ENCODE measurements at regions not wholly inside any gene's neighbourhood (a gene's known extent, or its start where the extent isn't known, plus 50 kb on each side); places are given as distances from the start of the nearest gene placed in this dataset.

DNA sequence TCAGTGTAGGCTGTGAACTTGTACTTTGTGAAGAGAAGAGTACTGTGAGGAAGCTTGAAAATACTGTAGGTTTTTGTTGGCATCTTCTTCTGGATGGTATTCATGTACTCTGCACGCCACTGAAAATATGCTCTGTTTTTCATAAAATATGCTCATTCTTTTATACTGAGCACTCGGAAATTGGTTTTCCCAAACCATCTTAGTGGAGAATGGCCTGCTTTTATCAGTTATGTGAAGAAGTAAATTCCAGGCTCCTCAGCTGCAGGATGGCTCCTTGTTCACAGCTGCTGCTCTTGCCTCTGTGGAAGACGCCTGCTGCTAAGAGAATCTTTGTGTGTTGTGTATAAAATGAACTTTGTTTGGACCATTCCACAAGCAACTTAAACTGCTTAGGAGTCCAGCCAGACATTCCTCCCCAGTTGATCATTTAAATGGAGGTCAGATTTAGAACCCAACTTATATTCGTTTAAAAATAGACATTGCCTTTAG lies 443.5 kb upstream of the RGS6 start:
- H3K27ac ChIP-seq (ENCODE audit: low read depth in 1 of 2, low read length in 2 of 2) = no peak overlapping the region
- no peak for TF ChIP-seq FOXA2 (IDR thresholded peaks at IDR 0.05)
- TF ChIP-seq RXRA (IDR thresholded peaks at IDR 0.05) = no peak
- TF ChIP-seq, protein P1, sequence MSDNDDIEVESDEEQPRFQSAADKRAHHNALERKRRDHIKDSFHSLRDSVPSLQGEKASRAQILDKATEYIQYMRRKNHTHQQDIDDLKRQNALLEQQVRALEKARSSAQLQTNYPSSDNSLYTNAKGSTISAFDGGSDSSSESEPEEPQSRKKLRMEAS (IDR thresholded peaks at IDR 0.05) = no peak
- no peak for TF ChIP-seq RAD21 (IDR thresholded peaks at IDR 0.05)
- TF ChIP-seq, protein P2, sequence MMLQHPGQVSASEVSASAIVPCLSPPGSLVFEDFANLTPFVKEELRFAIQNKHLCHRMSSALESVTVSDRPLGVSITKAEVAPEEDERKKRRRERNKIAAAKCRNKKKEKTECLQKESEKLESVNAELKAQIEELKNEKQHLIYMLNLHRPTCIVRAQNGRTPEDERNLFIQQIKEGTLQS (IDR thresholded peaks at IDR 0.05) = no peak
- no peak for TF ChIP-seq JUND (IDR thresholded peaks at IDR 0.05)
- TF ChIP-seq NR2F2 (IDR thresholded peaks at IDR 0.05) = no peak
- H3K9ac ChIP-seq (ENCODE audit: low read depth in 1 of 2, low read length in 2 of 2) = no peak overlapping the region
- peaks cover 0 to 3% (median 0%) of the 10 kb centered on the region in 4 donors for H3K4me1 ChIP-seq (ENCODE audit: control insufficient read depth in 4 of 4, insufficient read depth in 4 of 4, low read length in 3 of 4)
- 77% methylated on average over 4 of the region's 4 CpGs for WGBS
- H3K36me3 ChIP-seq (ENCODE audit: control insufficient read depth in 4 of 4, insufficient read depth in 3 of 4, low read depth in 1 of 4, low read length in 3 of 4) = no peaks in the 10 kb centered on the region
- DNase-seq (ENCODE audit: low spot score) = no peak
- no peaks in the 10 kb centered on the region for H3K27me3 ChIP-seq (ENCODE audit: control insufficient read depth in 4 of 4, insufficient read depth in 4 of 4, low read length in 3 of 4)
- H3K4me3 ChIP-seq (ENCODE audit: low read depth in 1 of 3, low read length in 3 of 3) = no peak overlapping the region
- H3K9me3 ChIP-seq (ENCODE audit: control insufficient read depth in 4 of 4, low read length in 3 of 4) = no peaks in the 10 kb centered on the region

GRCh38 chr14:71489742-71490141 lies 442.5 kb upstream of the RGS6 start:
- no peaks in the 10 kb centered on the region for H3K9me3 ChIP-seq (ENCODE audit: control insufficient read depth in 4 of 4, low read length in 3 of 4)
- peaks cover 0 to 3% (median 0%) of the 10 kb centered on the region in 4 donors for H3K4me1 ChIP-seq (ENCODE audit: control insufficient read depth in 4 of 4, insufficient read depth in 4 of 4, low read length in 3 of 4)
- no peak overlapping the region for H3K9ac ChIP-seq (ENCODE audit: low read depth in 1 of 2, low read length in 2 of 2)
- no peak for TF ChIP-seq HNF4G (IDR thresholded peaks at IDR 0.05)
- TF ChIP-seq HNF4A (conservative IDR thresholded peaks at IDR 0.05) = no peak
- TF ChIP-seq NR2F2 (IDR thresholded peaks at IDR 0.05) = no peak
- TF ChIP-seq CTCF (IDR thresholded peaks at IDR 0.05; ENCODE audit: low read depth, low read length, missing input control) = no peak
- TF ChIP-seq FOXA1 (IDR thresholded peaks at IDR 0.05) = no peak
- TF ChIP-seq, protein P2 (IDR thresholded peaks at IDR 0.05) = no peak
- TF ChIP-seq FOXA2 (IDR thresholded peaks at IDR 0.05) = no peak
- no peaks in the 10 kb centered on the region for H3K27me3 ChIP-seq (ENCODE audit: control insufficient read depth in 4 of 4, insufficient read depth in 4 of 4, low read length in 3 of 4)
- H3K27ac ChIP-seq (ENCODE audit: low read depth in 1 of 2, low read length in 2 of 2) = no peak overlapping the region
- DNase-seq (ENCODE audit: low spot score) = no peak
- no peaks in the 10 kb centered on the region for H3K36me3 ChIP-seq (ENCODE audit: control insufficient read depth in 4 of 4, insufficient read depth in 3 of 4, low read depth in 1 of 4, low read length in 3 of 4)
- 98% methylated on average over 3 of the region's 3 CpGs for WGBS
- no peak overlapping the region for H3K4me3 ChIP-seq (ENCODE audit: low read depth in 1 of 3, low read length in 3 of 3)

GRCh38 chr14:71491931-71492330 lies 440.3 kb upstream of the RGS6 start:
- Histone ChIP-seq H3K4me1 (ENCODE audit: control insufficient read depth in 4 of 4, insufficient read depth in 4 of 4, low read length in 3 of 4) (peaks cover 0 to 3% (median 0%) of the 10 kb centered on the region in 4 donors), H3K9ac (ENCODE audit: low read depth in 1 of 2, low read length in 2 of 2) (no peak overlapping the region), H3K36me3 (ENCODE audit: control insufficient read depth in 4 of 4, insufficient read depth in 3 of 4, low read depth in 1 of 4, low read length in 3 of 4) (no peaks in the 10 kb centered on the region), H3K4me3 (ENCODE audit: low read depth in 1 of 3, low read length in 3 of 3) (no peak overlapping the region), H3K9me3 (ENCODE audit: control insufficient read depth in 4 of 4, low read length in 3 of 4) (no peaks in the 10 kb centered on the region), H3K27me3 (ENCODE audit: control insufficient read depth in 4 of 4, insufficient read depth in 4 of 4, low read length in 3 of 4) (no peaks in the 10 kb centered on the region), H3K27ac (ENCODE audit: low read depth in 1 of 2, low read length in 2 of 2) (no peak overlapping the region)
- no peak for DNase-seq (ENCODE audit: low spot score)
- 78% methylated on average over 6 of the region's 6 CpGs for WGBS
- no peak for TF ChIP-seq RXRA (IDR thresholded peaks at IDR 0.05)
- TF ChIP-seq ZBTB33 (IDR thresholded peaks at IDR 0.05) = no peak
- TF ChIP-seq, protein P3, sequence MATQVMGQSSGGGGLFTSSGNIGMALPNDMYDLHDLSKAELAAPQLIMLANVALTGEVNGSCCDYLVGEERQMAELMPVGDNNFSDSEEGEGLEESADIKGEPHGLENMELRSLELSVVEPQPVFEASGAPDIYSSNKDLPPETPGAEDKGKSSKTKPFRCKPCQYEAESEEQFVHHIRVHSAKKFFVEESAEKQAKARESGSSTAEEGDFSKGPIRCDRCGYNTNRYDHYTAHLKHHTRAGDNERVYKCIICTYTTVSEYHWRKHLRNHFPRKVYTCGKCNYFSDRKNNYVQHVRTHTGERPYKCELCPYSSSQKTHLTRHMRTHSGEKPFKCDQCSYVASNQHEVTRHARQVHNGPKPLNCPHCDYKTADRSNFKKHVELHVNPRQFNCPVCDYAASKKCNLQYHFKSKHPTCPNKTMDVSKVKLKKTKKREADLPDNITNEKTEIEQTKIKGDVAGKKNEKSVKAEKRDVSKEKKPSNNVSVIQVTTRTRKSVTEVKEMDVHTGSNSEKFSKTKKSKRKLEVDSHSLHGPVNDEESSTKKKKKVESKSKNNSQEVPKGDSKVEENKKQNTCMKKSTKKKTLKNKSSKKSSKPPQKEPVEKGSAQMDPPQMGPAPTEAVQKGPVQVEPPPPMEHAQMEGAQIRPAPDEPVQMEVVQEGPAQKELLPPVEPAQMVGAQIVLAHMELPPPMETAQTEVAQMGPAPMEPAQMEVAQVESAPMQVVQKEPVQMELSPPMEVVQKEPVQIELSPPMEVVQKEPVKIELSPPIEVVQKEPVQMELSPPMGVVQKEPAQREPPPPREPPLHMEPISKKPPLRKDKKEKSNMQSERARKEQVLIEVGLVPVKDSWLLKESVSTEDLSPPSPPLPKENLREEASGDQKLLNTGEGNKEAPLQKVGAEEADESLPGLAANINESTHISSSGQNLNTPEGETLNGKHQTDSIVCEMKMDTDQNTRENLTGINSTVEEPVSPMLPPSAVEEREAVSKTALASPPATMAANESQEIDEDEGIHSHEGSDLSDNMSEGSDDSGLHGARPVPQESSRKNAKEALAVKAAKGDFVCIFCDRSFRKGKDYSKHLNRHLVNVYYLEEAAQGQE (IDR thresholded peaks at IDR 0.05) = no peak
- TF ChIP-seq HNF4G (IDR thresholded peaks at IDR 0.05) = no peak
- TF ChIP-seq TAF1 (conservative IDR thresholded peaks at IDR 0.05) = no peak
- TF ChIP-seq JUND (IDR thresholded peaks at IDR 0.05) = no peak
